H9 (cell line): ENCODE measurements at regions not wholly inside any gene's neighbourhood (a gene's known extent, or its start where the extent isn't known, plus 50 kb on each side); places are given as distances from the start of the nearest gene placed in this dataset.

Experiments used
- DNase-seq: peaks from one replicate; pipeline ENCODE4 v3.0.0-alpha.2; 2017
- H2AFZ ChIP-seq: one replicate; pipeline ENCODE4 v1.6.1; 2013; ENCODE audit warnings: mild to moderate bottlenecking, low read length, control low read depth, moderate library complexity
- H2AK5ac ChIP-seq: 2 replicates; pipeline ENCODE4 v1.6.1; 2013; ENCODE audit warnings: low read length, control low read depth, mixed read lengths; ENCODE audit not compliant: insufficient read length
- H2BK120ac ChIP-seq: one replicate; pipeline ENCODE4 v1.6.1; 2013; ENCODE audit warnings: low read depth, mild to moderate bottlenecking, low read length, control low read depth, inconsistent platforms; ENCODE audit not compliant: poor library complexity, severe bottlenecking
- H2BK12ac ChIP-seq: 2 replicates; pipeline ENCODE4 v1.6.1; 2013; ENCODE audit warnings: low read length, control low read depth, mixed read lengths, low read depth; ENCODE audit not compliant: insufficient read length
- H2BK15ac ChIP-seq: 2 replicates; pipeline ENCODE4 v1.6.1; 2013; ENCODE audit warnings: low read depth, low read length, control low read depth
- H2BK20ac ChIP-seq: one replicate; pipeline ENCODE4 v1.6.1; 2013; ENCODE audit warnings: low read depth, mild to moderate bottlenecking, low read length, control low read depth, inconsistent platforms; ENCODE audit not compliant: poor library complexity, severe bottlenecking
- H2BK5ac ChIP-seq: 2 replicates; pipeline ENCODE4 v1.6.1; 2013; ENCODE audit warnings: low read length, control low read depth, mixed read lengths; ENCODE audit not compliant: insufficient read length
- H3K14ac ChIP-seq: 2 replicates; pipeline ENCODE4 v1.6.1; 2013; ENCODE audit warnings: low read length, control low read depth; ENCODE audit not compliant: insufficient read depth
- H3K18ac ChIP-seq: 2 replicates; pipeline ENCODE4 v1.6.1; 2013; ENCODE audit warnings: low read depth, mild to moderate bottlenecking, mixed read lengths, low read length, control low read depth; ENCODE audit not compliant: insufficient read length
- H3K23ac ChIP-seq: 2 replicates; pipeline ENCODE4 v1.6.1; 2013; ENCODE audit warnings: low read length, control low read depth, mixed read lengths, low read depth; ENCODE audit not compliant: insufficient read length
- H3K23me2 ChIP-seq: 2 replicates; pipeline ENCODE4 v1.6.1; 2013; ENCODE audit warnings: low read depth, mild to moderate bottlenecking, mixed read lengths, low read length, control low read depth; ENCODE audit not compliant: insufficient read length, poor library complexity, severe bottlenecking
- H3K27ac ChIP-seq: 2 replicates; pipeline ENCODE4 v1.5.1; 2013; ENCODE audit warnings: low read length, control low read depth, mixed read lengths, low read depth; ENCODE audit not compliant: insufficient read length
- H3K27me3 ChIP-seq: 2 replicates; pipeline ENCODE4 v1.6.1; 2013; ENCODE audit warnings: low read length, control low read depth, inconsistent platforms; ENCODE audit not compliant: insufficient read depth
- H3K4ac ChIP-seq: 2 replicates; pipeline ENCODE4 v1.6.1; 2013; ENCODE audit warnings: low read depth, mild to moderate bottlenecking, control low read depth, inconsistent platforms, low read length, moderate library complexity
- H3K4me1 ChIP-seq: 2 replicates; pipeline ENCODE4 v1.6.1; 2013; ENCODE audit warnings: low read length, control low read depth, inconsistent platforms; ENCODE audit not compliant: insufficient read depth
- H3K4me2 ChIP-seq: 2 replicates; pipeline ENCODE4 v1.6.1; 2013; ENCODE audit warnings: low read length, control low read depth, mixed read lengths; ENCODE audit not compliant: insufficient read length, insufficient read depth
- H3K56ac ChIP-seq: 2 replicates; pipeline ENCODE4 v1.6.1; 2013; ENCODE audit warnings: low read depth, mild to moderate bottlenecking, mixed read lengths, low read length, control low read depth; ENCODE audit not compliant: insufficient read length
- H3K79me1 ChIP-seq: 2 replicates; pipeline ENCODE4 v1.6.1; 2013; ENCODE audit warnings: low read depth, mild to moderate bottlenecking, moderate library complexity, low read length, control low read depth, inconsistent platforms; ENCODE audit not compliant: insufficient read depth, poor library complexity, severe bottlenecking
- H3K79me2 ChIP-seq: 2 replicates; pipeline ENCODE4 v1.6.1; 2013; ENCODE audit warnings: low read length, control low read depth, inconsistent platforms; ENCODE audit not compliant: insufficient read depth
- H3K9ac ChIP-seq: 2 replicates; pipeline ENCODE4 v1.6.1; 2013; ENCODE audit warnings: low read length, control low read depth, mixed read lengths; ENCODE audit not compliant: insufficient read length; ENCODE audit errors: extremely low read depth
- H3K9me3 ChIP-seq: one replicate; pipeline ENCODE4 v1.6.1; 2013; ENCODE audit warnings: low read depth, low read length, inconsistent platforms; ENCODE audit not compliant: control insufficient read depth
- H3T11ph ChIP-seq: one replicate; pipeline ENCODE4 v1.6.1; 2013; ENCODE audit warnings: mild to moderate bottlenecking, low read length, control low read depth, inconsistent platforms
- H4K20me1 ChIP-seq: one replicate; pipeline ENCODE4 v1.6.1; 2013; ENCODE audit not compliant: control insufficient read depth, insufficient read length, insufficient read depth
- H4K5ac ChIP-seq: 2 replicates; pipeline ENCODE4 v1.6.1; 2013; ENCODE audit warnings: low read depth, mild to moderate bottlenecking, mixed read lengths, low read length, control low read depth; ENCODE audit not compliant: insufficient read length
- H4K8ac ChIP-seq: replicated peaks from 2 replicates; pipeline ENCODE4 v1.6.1; 2013; ENCODE audit warnings: low read length, control low read depth, mixed read lengths, low read depth; ENCODE audit not compliant: insufficient read length
- H4K91ac ChIP-seq: 2 replicates; pipeline ENCODE4 v1.6.1; 2013; ENCODE audit warnings: low read depth, mild to moderate bottlenecking, moderate library complexity, mixed read lengths, low read length, control low read depth; ENCODE audit not compliant: insufficient read length
- H3K27ac Mint-ChIP-seq, 3 experiments: 2 replicates in 2 of 3; 3 replicates in 1 of 3; pipeline ENCODE4 v1.8.0; 2020 to 2021; ENCODE audit warnings: mixed read lengths in 3 of 3, mild to moderate bottlenecking in 1 of 3, moderate library complexity in 1 of 3
- H3K27me3 Mint-ChIP-seq: 2 replicates; pipeline ENCODE4 v1.8.0; 2021; ENCODE audit warnings: low read depth, mild to moderate bottlenecking, moderate library complexity, mixed read lengths
- H3K36me3 Mint-ChIP-seq, 3 experiments: 2 replicates in 2 of 3; 3 replicates in 1 of 3; pipeline ENCODE4 v1.8.0; 2020 to 2021; ENCODE audit warnings: low read depth in 3 of 3, mixed read lengths in 3 of 3; ENCODE audit not compliant: insufficient read depth in 1 of 3
- H3K4me1 Mint-ChIP-seq, 2 experiments: 2 replicates each; pipeline ENCODE4 v1.8.0; 2020; ENCODE audit warnings: mixed read lengths in 2 of 2
- H3K4me3 Mint-ChIP-seq, 2 experiments: 2 replicates in 1 of 2; 3 replicates in 1 of 2; pipeline ENCODE4 v1.8.0; 2020 to 2021; ENCODE audit warnings: mild to moderate bottlenecking in 2 of 2, mixed read lengths in 2 of 2, moderate library complexity in 1 of 2
- H3K9me3 Mint-ChIP-seq, 2 experiments: 2 replicates in 1 of 2; 3 replicates in 1 of 2; pipeline ENCODE4 v1.8.0; 2020; ENCODE audit warnings: mild to moderate bottlenecking in 2 of 2, mixed read lengths in 2 of 2, moderate library complexity in 1 of 2
- WGBS: extraction: QIAGEN DNeasy Blood & Tissue Kit; methylation state at CpG from one replicate; pipeline ENCODE4 v1.1.7; 2013; ENCODE audit warnings: missing lambda C conversion rate, low lambda C conversion rate, mixed read lengths; ENCODE audit not compliant: insufficient read length; ENCODE audit errors: extremely low coverage; 5-methylcytosine and 5-hydroxymethylcytosine counted together
- TF ChIP-seq, protein P1 (sequence below): fragments of 200-600 bp; sonication (generic); conservative IDR thresholded peaks from 3 replicates; pipeline ENCODE4 v1.8.0; 2021; ENCODE audit warnings: antibody characterized with exemption, mild to moderate bottlenecking

DNA sequence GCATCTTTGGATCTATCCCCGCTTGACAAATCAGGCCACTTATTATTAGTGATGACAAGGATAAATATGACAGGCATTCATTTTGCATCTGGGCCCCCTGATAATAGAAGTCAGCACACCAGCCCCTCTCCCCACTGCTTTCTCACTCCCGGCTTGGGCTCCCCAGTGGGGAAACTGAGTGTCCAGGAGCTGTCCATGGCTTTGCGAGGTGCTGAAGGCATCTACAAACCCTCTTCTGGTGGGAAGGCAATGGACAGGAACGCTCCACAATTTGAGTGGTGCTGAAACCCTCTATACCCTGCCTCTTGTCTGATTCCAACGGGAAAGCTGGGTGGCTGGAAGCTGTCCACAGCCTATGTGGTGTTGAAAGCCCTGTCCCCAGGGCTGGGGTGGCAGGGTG is 61.7 kb upstream of the PCBD1 start:
- no peak overlapping the region for H4K8ac ChIP-seq
- no peak overlapping the region for H3K27ac ChIP-seq
- H3T11ph ChIP-seq, result no peak overlapping the region
- H3K36me3 Mint-ChIP-seq, result no peaks in the 10 kb centered on the region
- TF ChIP-seq, protein P1, sequence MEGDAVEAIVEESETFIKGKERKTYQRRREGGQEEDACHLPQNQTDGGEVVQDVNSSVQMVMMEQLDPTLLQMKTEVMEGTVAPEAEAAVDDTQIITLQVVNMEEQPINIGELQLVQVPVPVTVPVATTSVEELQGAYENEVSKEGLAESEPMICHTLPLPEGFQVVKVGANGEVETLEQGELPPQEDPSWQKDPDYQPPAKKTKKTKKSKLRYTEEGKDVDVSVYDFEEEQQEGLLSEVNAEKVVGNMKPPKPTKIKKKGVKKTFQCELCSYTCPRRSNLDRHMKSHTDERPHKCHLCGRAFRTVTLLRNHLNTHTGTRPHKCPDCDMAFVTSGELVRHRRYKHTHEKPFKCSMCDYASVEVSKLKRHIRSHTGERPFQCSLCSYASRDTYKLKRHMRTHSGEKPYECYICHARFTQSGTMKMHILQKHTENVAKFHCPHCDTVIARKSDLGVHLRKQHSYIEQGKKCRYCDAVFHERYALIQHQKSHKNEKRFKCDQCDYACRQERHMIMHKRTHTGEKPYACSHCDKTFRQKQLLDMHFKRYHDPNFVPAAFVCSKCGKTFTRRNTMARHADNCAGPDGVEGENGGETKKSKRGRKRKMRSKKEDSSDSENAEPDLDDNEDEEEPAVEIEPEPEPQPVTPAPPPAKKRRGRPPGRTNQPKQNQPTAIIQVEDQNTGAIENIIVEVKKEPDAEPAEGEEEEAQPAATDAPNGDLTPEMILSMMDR, result no peak
- H4K5ac ChIP-seq, result no peak overlapping the region
- H2BK15ac ChIP-seq, result no peak overlapping the region
- peaks cover 8% of the 10 kb centered on the region for H3K27me3 Mint-ChIP-seq
- no peak overlapping the region for H3K27ac Mint-ChIP-seq
- WGBS, result no CpG with 5 or more reads among the region's 5 CpGs
- no peak overlapping the region for H2AK5ac ChIP-seq
- no peak overlapping the region for H3K23ac ChIP-seq
- no peaks in the 10 kb centered on the region for H3K9me3 ChIP-seq
- no peak overlapping the region for H4K91ac ChIP-seq
- no peak overlapping the region for H3K4me2 ChIP-seq
- no peak overlapping the region for H2BK5ac ChIP-seq
- H3K4me1 Mint-ChIP-seq, result peaks cover 4 to 6% of the 10 kb centered on the region in 2 experiments; a peak in 2 of 4 replicates
- no peaks in the 10 kb centered on the region for H3K27me3 ChIP-seq
- H2AFZ ChIP-seq, result no peak overlapping the region
- no peaks in the 10 kb centered on the region for H3K79me2 ChIP-seq
- no peak overlapping the region for H3K56ac ChIP-seq
- H3K14ac ChIP-seq, result no peak overlapping the region
- no peaks in the 10 kb centered on the region for H3K4me1 ChIP-seq
- no peak for DNase-seq
- H3K18ac ChIP-seq, result no peak overlapping the region
- H3K9me3 Mint-ChIP-seq, result no peaks in the 10 kb centered on the region
- H4K20me1 ChIP-seq, result no peaks in the 10 kb centered on the region
- no peaks in the 10 kb centered on the region for H3K23me2 ChIP-seq
- no peak overlapping the region for H2BK12ac ChIP-seq
- no peak overlapping the region for H3K4me3 Mint-ChIP-seq
- H2BK120ac ChIP-seq, result no peak overlapping the region
- no peak overlapping the region for H3K9ac ChIP-seq
- H2BK20ac ChIP-seq, result no peak overlapping the region
- H3K79me1 ChIP-seq, result no peaks in the 10 kb centered on the region
- no peak overlapping the region for H3K4ac ChIP-seq
